ENCODE measurements at regions not wholly inside any gene's neighbourhood (a gene's known extent, or its start where the extent isn't known, plus 50 kb on each side); places are given as distances from the start of the nearest gene placed in this dataset.

- TF ChIP-seq CTCF (IDR thresholded peaks at IDR 0.05): no peak
- TF ChIP-seq POLR2A (IDR thresholded peaks at IDR 0.05): no peak
Observed at GRCh38 chr6:170108890-170109587, 181.8 kb downstream of the DLL1 start.

Measured in body of pancreas (tissue), 4 donors.